ENCODE measurements at regions not wholly inside any gene's neighbourhood (a gene's known extent, or its start where the extent isn't known, plus 50 kb on each side); places are given as distances from the start of the nearest gene placed in this dataset.

DNA sequence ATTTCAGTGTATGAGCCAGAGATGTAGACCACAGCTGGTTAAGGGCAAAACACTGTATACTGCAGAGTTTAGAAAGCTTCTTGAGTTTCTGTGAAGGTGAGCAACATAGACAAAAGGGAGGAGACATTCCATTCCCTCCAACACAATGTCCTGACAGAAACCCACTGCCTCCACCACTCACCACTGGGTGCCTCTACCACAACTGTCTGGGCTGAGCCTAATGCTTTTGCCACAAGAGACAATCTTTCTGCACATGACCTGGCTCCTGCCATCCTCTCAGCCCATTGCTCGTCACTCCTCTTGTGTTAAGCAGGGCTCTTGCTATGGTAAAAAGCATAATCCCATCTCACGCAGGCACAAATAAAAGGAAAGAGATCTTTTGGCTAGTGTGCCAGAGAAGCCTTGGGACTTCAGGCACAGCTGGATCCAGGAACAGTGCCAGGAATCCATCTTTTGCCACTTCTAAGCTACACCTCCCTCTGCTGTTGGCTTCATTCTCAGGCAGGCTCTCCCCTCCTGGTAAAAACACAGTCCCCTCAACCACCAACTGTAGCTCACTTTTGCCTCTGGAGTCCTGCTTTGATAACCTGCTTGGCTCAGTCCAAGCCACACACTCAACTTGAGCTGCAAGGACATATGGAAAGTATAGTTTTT is 140.6 kb upstream of the PRR20G start:
- BruUV-seq (replicated peaks) = no TSS peak
- no peaks in the 10 kb centered on the region for H3K4me1 Mint-ChIP-seq (ENCODE audit: low read depth, unreplicated experiment)
- H3K4me3 ChIP-seq (ENCODE audit: low read depth, low read length) = no peak overlapping the region
- intact Hi-C loops (cut with micrococcal nuclease; ENCODE audit: unreplicated experiment) = no loop called here
- peaks cover 41% of the 10 kb centered on the region for H3K27me3 Mint-ChIP-seq (ENCODE audit: insufficient read depth, unreplicated experiment)
- TF ChIP-seq, protein P1, sequence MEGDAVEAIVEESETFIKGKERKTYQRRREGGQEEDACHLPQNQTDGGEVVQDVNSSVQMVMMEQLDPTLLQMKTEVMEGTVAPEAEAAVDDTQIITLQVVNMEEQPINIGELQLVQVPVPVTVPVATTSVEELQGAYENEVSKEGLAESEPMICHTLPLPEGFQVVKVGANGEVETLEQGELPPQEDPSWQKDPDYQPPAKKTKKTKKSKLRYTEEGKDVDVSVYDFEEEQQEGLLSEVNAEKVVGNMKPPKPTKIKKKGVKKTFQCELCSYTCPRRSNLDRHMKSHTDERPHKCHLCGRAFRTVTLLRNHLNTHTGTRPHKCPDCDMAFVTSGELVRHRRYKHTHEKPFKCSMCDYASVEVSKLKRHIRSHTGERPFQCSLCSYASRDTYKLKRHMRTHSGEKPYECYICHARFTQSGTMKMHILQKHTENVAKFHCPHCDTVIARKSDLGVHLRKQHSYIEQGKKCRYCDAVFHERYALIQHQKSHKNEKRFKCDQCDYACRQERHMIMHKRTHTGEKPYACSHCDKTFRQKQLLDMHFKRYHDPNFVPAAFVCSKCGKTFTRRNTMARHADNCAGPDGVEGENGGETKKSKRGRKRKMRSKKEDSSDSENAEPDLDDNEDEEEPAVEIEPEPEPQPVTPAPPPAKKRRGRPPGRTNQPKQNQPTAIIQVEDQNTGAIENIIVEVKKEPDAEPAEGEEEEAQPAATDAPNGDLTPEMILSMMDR (IDR thresholded peaks at IDR 0.05; ENCODE audit: insufficient read depth in 1 of 2, low read depth in 1 of 2, low read length in 1 of 2, severe bottlenecking in 1 of 2, unreplicated experiment in 1 of 2) = no peak
- no peaks in the 10 kb centered on the region for H3K4me1 ChIP-seq
- no peaks in the 10 kb centered on the region for H3K36me3 ChIP-seq (ENCODE audit: control insufficient read depth, insufficient read depth, low read length)
- CTCF ChIA-PET = no interaction called here
- no peaks in the 10 kb centered on the region for H3K36me3 Mint-ChIP-seq (ENCODE audit: insufficient read depth, unreplicated experiment)
- H3K4me3 Mint-ChIP-seq (ENCODE audit: unreplicated experiment) = no peak overlapping the region
- no peaks in the 10 kb centered on the region; the same call in 1 of the 2 replicates for H3K27me3 ChIP-seq (replicated peaks; ENCODE audit: control insufficient read depth, insufficient read depth, low read length)
- H3K9me3 ChIP-seq = no peaks in the 10 kb centered on the region
- no peak overlapping the region for H3K27ac Mint-ChIP-seq (ENCODE audit: unreplicated experiment)
- POLR2A ChIA-PET = no interaction called here
- no peak for DNase-seq
- no peaks in the 10 kb centered on the region for H3K9me3 Mint-ChIP-seq (ENCODE audit: unreplicated experiment)

DNA sequence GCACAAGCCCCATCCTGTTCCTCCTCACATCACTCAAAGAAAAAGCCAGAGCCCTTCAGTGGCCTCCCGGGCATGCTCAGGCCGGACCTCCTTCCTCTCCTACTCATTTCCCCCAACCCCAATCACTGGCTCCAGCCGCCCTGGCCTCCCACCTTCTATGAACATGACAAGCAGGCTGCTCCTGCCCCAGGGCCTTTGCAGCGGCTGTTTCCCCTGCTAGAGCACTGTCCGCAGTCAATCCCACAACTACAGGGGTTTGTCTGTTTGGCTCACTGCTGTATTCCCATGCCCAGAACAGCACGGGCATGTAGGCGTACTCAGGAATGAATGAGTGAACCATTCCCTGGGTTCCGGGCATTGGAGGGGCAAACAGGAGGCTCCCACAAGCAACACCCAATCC is 139.8 kb upstream of the PRR20G start:
- Histone ChIP-seq H3K9me3 (no peaks in the 10 kb centered on the region), H3K27me3 (replicated peaks; ENCODE audit: control insufficient read depth, insufficient read depth, low read length) (no peaks in the 10 kb centered on the region; the same call in 1 of the 2 replicates), H3K4me1 (no peaks in the 10 kb centered on the region), H3K36me3 (ENCODE audit: control insufficient read depth, insufficient read depth, low read length) (no peaks in the 10 kb centered on the region), H3K4me3 (ENCODE audit: low read depth, low read length) (no peak overlapping the region)
- BruUV-seq (replicated peaks) = no TSS peak
- no peak overlapping the region for H3K4me3 Mint-ChIP-seq (ENCODE audit: unreplicated experiment)
- no peak overlapping the region for H3K27ac Mint-ChIP-seq (ENCODE audit: unreplicated experiment)
- ChIA-PET POLR2A (no interaction called here), CTCF (no interaction called here)
- no peaks in the 10 kb centered on the region for H3K36me3 Mint-ChIP-seq (ENCODE audit: insufficient read depth, unreplicated experiment)
- no peak for DNase-seq
- H3K9me3 Mint-ChIP-seq (ENCODE audit: unreplicated experiment) = no peaks in the 10 kb centered on the region
- H3K4me1 Mint-ChIP-seq (ENCODE audit: low read depth, unreplicated experiment) = no peaks in the 10 kb centered on the region
- peaks cover 43% of the 10 kb centered on the region for H3K27me3 Mint-ChIP-seq (ENCODE audit: insufficient read depth, unreplicated experiment)
- intact Hi-C loops (cut with micrococcal nuclease; ENCODE audit: unreplicated experiment) = no loop called here
- TF ChIP-seq, protein P1 (IDR thresholded peaks at IDR 0.05; ENCODE audit: insufficient read depth in 1 of 2, low read depth in 1 of 2, low read length in 1 of 2, severe bottlenecking in 1 of 2, unreplicated experiment in 1 of 2) = no peak

DNA sequence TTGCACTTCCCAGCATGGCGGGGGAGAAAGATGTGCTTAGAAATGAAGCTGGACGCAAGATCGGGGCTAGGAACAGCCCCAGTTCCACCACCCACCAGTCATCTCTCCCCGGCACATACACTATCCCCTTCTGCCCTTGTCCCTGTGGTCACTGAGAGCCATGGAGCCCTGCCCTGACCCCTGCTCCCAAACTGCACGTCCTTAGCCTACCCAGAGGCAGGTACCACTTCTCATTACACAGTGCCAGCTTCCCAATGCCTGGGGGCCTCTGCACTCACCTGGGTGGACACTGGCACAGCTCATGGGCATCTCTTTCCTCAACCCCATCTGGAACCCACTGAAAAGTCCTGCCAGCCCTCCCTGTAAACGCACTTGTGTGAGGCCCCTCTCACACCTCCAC is 139.3 kb upstream of the PRR20G start:
- Mint-ChIP-seq H3K36me3 (ENCODE audit: insufficient read depth, unreplicated experiment) (no peaks in the 10 kb centered on the region), H3K9me3 (ENCODE audit: unreplicated experiment) (no peaks in the 10 kb centered on the region), H3K27ac (ENCODE audit: unreplicated experiment) (no peak overlapping the region), H3K4me1 (ENCODE audit: low read depth, unreplicated experiment) (no peaks in the 10 kb centered on the region), H3K27me3 (ENCODE audit: insufficient read depth, unreplicated experiment) (peaks cover 41% of the 10 kb centered on the region), H3K4me3 (ENCODE audit: unreplicated experiment) (no peak overlapping the region)
- no TSS peak for BruUV-seq (replicated peaks)
- POLR2A ChIA-PET = no interaction called here
- no peaks in the 10 kb centered on the region for H3K9me3 ChIP-seq
- intact Hi-C loops (cut with micrococcal nuclease; ENCODE audit: unreplicated experiment) = no loop called here
- TF ChIP-seq, protein P1 (IDR thresholded peaks at IDR 0.05; ENCODE audit: insufficient read depth in 1 of 2, low read depth in 1 of 2, low read length in 1 of 2, severe bottlenecking in 1 of 2, unreplicated experiment in 1 of 2) = no peak
- CTCF ChIA-PET = no interaction called here
- H3K4me1 ChIP-seq = no peaks in the 10 kb centered on the region
- H3K36me3 ChIP-seq (ENCODE audit: control insufficient read depth, insufficient read depth, low read length) = no peaks in the 10 kb centered on the region
- H3K27me3 ChIP-seq (replicated peaks; ENCODE audit: control insufficient read depth, insufficient read depth, low read length) = no peaks in the 10 kb centered on the region; the same call in 1 of the 2 replicates
- no peak for DNase-seq
- H3K4me3 ChIP-seq (ENCODE audit: low read depth, low read length) = no peak overlapping the region

Data from Caco-2 (cell line).